ENCODE measurements at regions not wholly inside any gene's neighbourhood (a gene's known extent, or its start where the extent isn't known, plus 50 kb on each side); places are given as distances from the start of the nearest gene placed in this dataset.
"Not testable (repeated sequence)": the region's sequence is repeated elsewhere in the genome, so short reads cannot be mapped to it uniquely, and the experiment has no call there.

- WGBS: 90% methylated on average over 5 of the region's 5 CpGs
- intact Hi-C loops (cut with DNase I): no loop called here
Observed at GRCh38 chr4:31461421-31461820, 741.3 kb downstream of the PCDH7 start.

GRCh38 chr4:31467781-31468180 lies 747.6 kb downstream of the PCDH7 start:
- Histone ChIP-seq H3K4me1 (replicated peaks) (no peaks in the 10 kb centered on the region), H3K4me3 (no peak overlapping the region), H3K27me3 (replicated peaks; ENCODE audit: insufficient read depth) (no peaks in the 10 kb centered on the region), H3K36me3 (no peaks in the 10 kb centered on the region), H3K9me3 (no peaks in the 10 kb centered on the region), H3K27ac (no peak overlapping the region)
- DNase-seq (ENCODE audit: low spot score): no peak
- TF ChIP-seq CTCF (IDR thresholded peaks at IDR 0.05): no peak
- no peak for TF ChIP-seq POLR2AphosphoS5 (IDR thresholded peaks at IDR 0.05)
- TF ChIP-seq POLR2A (IDR thresholded peaks at IDR 0.05): no peak
- intact Hi-C loops (cut with DNase I): no loop called here
- 91% methylated on average over 3 of the region's 3 CpGs for WGBS

More at GRCh38 chr4:31461421-31461820, 741.3 kb downstream of the PCDH7 start:
- DNase-seq (ENCODE audit: low spot score): no peak
- Histone ChIP-seq H3K4me1 (replicated peaks) (no peaks in the 10 kb centered on the region), H3K4me3 (no peak overlapping the region), H3K9me3 (no peaks in the 10 kb centered on the region), H3K27me3 (replicated peaks; ENCODE audit: insufficient read depth) (no peaks in the 10 kb centered on the region), H3K36me3 (no peaks in the 10 kb centered on the region), H3K27ac (no peak overlapping the region)
- no peak for TF ChIP-seq POLR2A (IDR thresholded peaks at IDR 0.05)
- no peak for TF ChIP-seq POLR2AphosphoS5 (IDR thresholded peaks at IDR 0.05)
- no peak for TF ChIP-seq CTCF (IDR thresholded peaks at IDR 0.05)

GRCh38 chr4:31474221-31474620 lies 754.1 kb downstream of the PCDH7 start:
- 45% methylated on average over 1 of the region's 1 CpG for WGBS
- no peak for TF ChIP-seq CTCF (IDR thresholded peaks at IDR 0.05)
- no peak for TF ChIP-seq POLR2A (IDR thresholded peaks at IDR 0.05)
- TF ChIP-seq POLR2AphosphoS5 (IDR thresholded peaks at IDR 0.05): no peak
- H3K27ac ChIP-seq: no peak overlapping the region

GRCh38 chr4:31482691-31483090 lies 762.5 kb downstream of the PCDH7 start:
- Histone ChIP-seq H3K4me3 (no peak overlapping the region), H3K27me3 (replicated peaks; ENCODE audit: insufficient read depth) (no peaks in the 10 kb centered on the region), H3K9me3 (no peaks in the 10 kb centered on the region), H3K4me1 (replicated peaks) (no peaks in the 10 kb centered on the region), H3K27ac (no peak overlapping the region), H3K36me3 (no peaks in the 10 kb centered on the region)
- WGBS: 86% methylated on average over 1 of the region's 1 CpG
- DNase-seq (ENCODE audit: low spot score): no peak
- TF ChIP-seq CTCF (IDR thresholded peaks at IDR 0.05): no peak
- no peak for TF ChIP-seq POLR2AphosphoS5 (IDR thresholded peaks at IDR 0.05)
- TF ChIP-seq POLR2A (IDR thresholded peaks at IDR 0.05): no peak
- intact Hi-C loops (cut with DNase I): no loop called here

More at GRCh38 chr4:31474221-31474620, 754.1 kb downstream of the PCDH7 start:
- H3K9me3 ChIP-seq: no peaks in the 10 kb centered on the region
- H3K4me3 ChIP-seq: no peak overlapping the region
- intact Hi-C loops (cut with DNase I): no loop called here
- no peak for DNase-seq (ENCODE audit: low spot score)
- no peaks in the 10 kb centered on the region for H3K36me3 ChIP-seq
- no peaks in the 10 kb centered on the region for H3K27me3 ChIP-seq (replicated peaks; ENCODE audit: insufficient read depth)
- H3K4me1 ChIP-seq (replicated peaks): no peaks in the 10 kb centered on the region

- H3K4me3 ChIP-seq; H3K27ac ChIP-seq; H3K9me3 ChIP-seq; H3K4me1 ChIP-seq (replicated peaks); H3K27me3 ChIP-seq (replicated peaks; ENCODE audit: insufficient read depth); intact Hi-C loops (cut with DNase I); DNase-seq (ENCODE audit: low spot score); H3K36me3 ChIP-seq: not testable (repeated sequence)
- 56% methylated on average over 3 of the region's 3 CpGs for WGBS
Observed at GRCh38 chr4:31499216-31499615, 779.0 kb downstream of the PCDH7 start.
